ENCODE measurements at regions not wholly inside any gene's neighbourhood (a gene's known extent, or its start where the extent isn't known, plus 50 kb on each side); places are given as distances from the start of the nearest gene placed in this dataset.

GRCh38 chr6:121499666-121500065, 64.2 kb downstream of the GJA1 start:
- DNase-seq (ENCODE audit: low read depth), result no peak
- TF ChIP-seq CTCF (conservative IDR thresholded peaks at IDR 0.05; ENCODE audit: low read depth, low read length), result no peak
- no peak overlapping the region for H3K4me3 ChIP-seq (ENCODE audit: low read depth, low read length)

GRCh38 chr6:121503589-121503991, 68.1 kb downstream of the GJA1 start:
- peak; percentile 79 for DNase-seq (ENCODE audit: low read depth)
- no peak overlapping the region for H3K4me3 ChIP-seq (ENCODE audit: low read depth, low read length)
- TF ChIP-seq CTCF (conservative IDR thresholded peaks at IDR 0.05; ENCODE audit: low read depth, low read length), result no peak

GRCh38 chr6:121504227-121504626, 68.8 kb downstream of the GJA1 start:
- TF ChIP-seq CTCF (conservative IDR thresholded peaks at IDR 0.05; ENCODE audit: low read depth, low read length), result no peak
- no peak overlapping the region for H3K4me3 ChIP-seq (ENCODE audit: low read depth, low read length)
- DNase-seq (ENCODE audit: low read depth), result peak; percentile 91

- no peak for TF ChIP-seq CTCF (conservative IDR thresholded peaks at IDR 0.05; ENCODE audit: low read depth, low read length)
- DNase-seq (ENCODE audit: low read depth), result no peak
- H3K4me3 ChIP-seq (ENCODE audit: low read depth, low read length), result no peak overlapping the region
Measured at GRCh38 chr6:121505284-121505683, 69.8 kb downstream of the GJA1 start.

GRCh38 chr6:121506761-121507754, 71.6 kb downstream of the GJA1 start:
- DNase-seq (ENCODE audit: low read depth), result peak; percentile 84
- no peak for TF ChIP-seq CTCF (conservative IDR thresholded peaks at IDR 0.05; ENCODE audit: low read depth, low read length)
- H3K4me3 ChIP-seq (ENCODE audit: low read depth, low read length), result no peak overlapping the region

- H3K4me3 ChIP-seq (ENCODE audit: low read depth, low read length), result no peak overlapping the region
- TF ChIP-seq CTCF (conservative IDR thresholded peaks at IDR 0.05; ENCODE audit: low read depth, low read length), result no peak
- no peak for DNase-seq (ENCODE audit: low read depth)
Measured at GRCh38 chr6:121510568-121511177, 75.2 kb downstream of the GJA1 start.

Data from choroid plexus epithelial cell (primary cell).